GM12892 (cell line): ENCODE measurements at regions not wholly inside any gene's neighbourhood (a gene's known extent, or its start where the extent isn't known, plus 50 kb on each side); places are given as distances from the start of the nearest gene placed in this dataset.

Experiments used
- POLR2A ChIP-seq: IDR thresholded peaks from 2 replicates; pipeline ENCODE4 v1.6.1; 2011; ENCODE audit warnings: low read depth, low read length, control low read depth
- POLR2AphosphoS5 ChIP-seq: IDR thresholded peaks from 2 replicates; pipeline ENCODE4 v1.6.1; 2011; ENCODE audit warnings: low read depth, low read length, control low read depth

GRCh38 chr3:193130576-193130975 lies 110.4 kb upstream of the PLAAT1 start:
- TF ChIP-seq POLR2AphosphoS5 (no peak), POLR2A (no peak)
